ENCODE measurements at regions not wholly inside any gene's neighbourhood (a gene's known extent, or its start where the extent isn't known, plus 50 kb on each side); places are given as distances from the start of the nearest gene placed in this dataset.
"Not testable (repeated sequence)": the region's sequence is repeated elsewhere in the genome, so short reads cannot be mapped to it uniquely, and the experiment has no call there.

DNA sequence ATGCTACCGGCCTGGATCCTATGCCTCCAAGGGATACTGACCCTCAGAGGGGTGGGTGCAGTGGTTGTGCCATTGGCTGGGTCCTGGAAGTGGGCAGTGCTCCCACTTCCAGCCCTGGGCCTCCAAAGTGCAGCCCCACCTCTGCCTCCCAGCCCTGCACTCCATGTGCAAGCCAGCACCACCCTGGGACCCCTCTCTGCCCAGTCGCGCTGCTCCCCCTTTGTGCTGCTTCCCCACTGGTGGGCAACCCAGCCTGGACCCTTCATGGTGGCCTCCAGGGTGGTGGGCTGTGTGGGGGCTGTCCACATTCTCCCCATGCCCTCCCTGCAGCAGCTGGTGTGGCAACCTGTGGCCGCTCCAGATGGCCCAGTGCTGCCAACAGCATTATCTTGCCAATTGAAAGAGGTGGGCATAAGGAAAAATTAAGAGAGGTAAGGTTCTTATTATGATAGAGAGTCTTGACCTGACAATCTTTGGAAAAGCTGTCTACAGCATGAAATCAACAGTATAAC lies 309.7 kb downstream of the GUCY2F start:
- DNase-seq (ENCODE audit: low spot score): no peak

DNA sequence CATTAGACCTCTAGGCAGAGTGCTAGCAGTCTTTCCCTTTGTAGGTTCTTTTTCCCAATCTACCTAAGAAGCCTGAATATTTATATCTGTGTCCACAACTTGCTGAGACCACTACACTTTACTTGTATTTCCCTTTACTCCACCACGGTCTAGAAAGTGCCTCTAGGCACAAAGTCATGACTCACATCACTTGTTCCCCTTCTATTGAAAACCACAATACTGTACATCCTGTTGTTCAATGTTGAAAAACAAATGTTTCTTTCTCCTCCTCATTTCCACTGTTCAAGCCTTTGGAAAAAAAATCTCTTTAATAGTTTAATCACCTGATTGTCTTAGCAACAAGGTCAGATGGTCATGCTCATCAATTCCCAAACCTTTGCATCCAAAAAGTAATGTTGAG lies 326.7 kb downstream of the GUCY2F start:
- no peak for DNase-seq (ENCODE audit: low spot score)

DNA sequence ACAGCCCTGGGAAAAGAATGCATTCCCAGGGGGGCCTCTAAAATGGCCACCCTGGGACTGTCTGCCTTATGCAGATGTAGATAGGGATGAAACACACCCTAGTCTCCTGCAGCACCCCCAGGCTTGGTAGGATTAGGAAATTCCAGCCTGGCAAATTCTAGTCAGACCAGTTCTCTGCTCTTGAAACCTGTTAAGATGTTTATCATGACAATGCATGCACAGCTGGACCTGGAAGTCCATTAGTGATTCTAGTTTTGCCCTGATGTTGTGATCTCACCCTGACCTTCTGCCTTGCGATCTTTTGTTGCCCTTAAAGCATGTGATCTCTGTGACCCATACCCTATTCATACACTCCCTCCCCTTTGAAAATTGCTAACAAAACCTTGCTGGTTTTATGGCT lies 337.7 kb downstream of the GUCY2F start:
- DNase-seq (ENCODE audit: low spot score): not testable (repeated sequence)

DNA sequence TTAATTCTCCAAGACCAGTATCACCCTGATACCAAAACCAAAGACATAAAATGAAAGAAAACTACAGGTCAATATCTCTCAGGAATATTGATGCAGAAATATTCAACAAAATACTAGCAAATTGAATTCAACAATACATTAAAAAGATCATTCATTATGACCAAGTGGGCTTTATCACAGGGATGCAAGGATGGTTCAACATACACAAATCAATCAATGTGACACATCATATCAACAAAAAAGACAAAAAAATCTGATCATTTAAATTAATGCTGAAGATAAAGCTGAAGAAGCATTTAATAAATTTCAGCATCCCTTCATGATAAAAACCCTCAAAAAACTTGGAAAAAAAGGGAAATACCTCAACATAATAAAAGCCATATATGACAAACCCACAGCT lies 341.4 kb downstream of the GUCY2F start:
- DNase-seq (ENCODE audit: low spot score): no peak

GRCh38 chrX:109134777-109135176 lies 347.1 kb downstream of the GUCY2F start:
- no peak for DNase-seq (ENCODE audit: low spot score)

GRCh38 chrX:109125304-109125703 lies 356.6 kb downstream of the GUCY2F start:
- DNase-seq (ENCODE audit: low spot score): no peak

GRCh38 chrX:109089359-109089758 lies 353.0 kb upstream of the IRS4 start:
- DNase-seq (ENCODE audit: low spot score): no peak

DNA sequence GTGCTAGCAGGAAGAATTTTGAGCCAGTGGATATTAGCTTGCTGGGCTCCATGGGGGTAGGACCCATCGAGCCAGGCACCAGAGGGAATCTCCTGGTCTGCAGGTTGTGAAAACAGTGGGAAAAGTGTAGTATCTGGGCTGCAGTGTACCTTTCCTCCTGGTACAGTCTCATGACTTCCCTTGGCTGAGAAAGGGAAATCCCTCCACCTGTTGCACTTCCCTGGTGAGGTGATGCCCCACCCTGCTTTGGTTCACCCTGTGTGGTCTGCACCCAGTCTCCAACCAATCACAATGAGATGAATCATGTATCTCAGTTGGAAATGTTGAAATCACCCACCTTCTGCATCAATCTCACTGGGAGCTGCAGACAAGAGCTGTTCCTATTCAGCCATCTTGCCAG lies 341.4 kb upstream of the IRS4 start:
- DNase-seq (ENCODE audit: low spot score): no peak

GRCh38 chrX:109054181-109054581 lies 317.8 kb upstream of the IRS4 start:
- DNase-seq (ENCODE audit: low spot score): peak; percentile 48

- DNase-seq (ENCODE audit: low spot score): no peak
Observed at GRCh38 chrX:109049903-109050302, 313.5 kb upstream of the IRS4 start.

DNA sequence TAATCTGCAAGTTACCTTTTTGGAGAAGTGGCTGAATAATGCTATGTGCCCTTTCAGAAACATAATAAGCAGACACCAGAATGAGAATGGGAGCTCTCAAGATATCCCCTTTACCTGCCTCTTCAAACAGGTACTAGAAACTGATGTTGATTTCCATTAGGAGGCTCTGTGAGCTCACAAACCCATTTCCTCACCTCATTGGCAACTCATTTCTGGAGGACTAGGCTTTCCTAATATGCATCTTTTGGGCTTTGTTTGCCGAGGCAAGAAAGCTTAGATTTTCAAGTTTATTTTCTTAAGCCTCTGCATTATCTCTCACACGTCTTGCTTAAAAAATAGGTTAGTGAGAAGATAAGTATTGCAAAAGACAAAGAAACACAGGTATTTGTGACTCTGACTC lies 313.1 kb upstream of the IRS4 start:
- DNase-seq (ENCODE audit: low spot score): no peak

DNA sequence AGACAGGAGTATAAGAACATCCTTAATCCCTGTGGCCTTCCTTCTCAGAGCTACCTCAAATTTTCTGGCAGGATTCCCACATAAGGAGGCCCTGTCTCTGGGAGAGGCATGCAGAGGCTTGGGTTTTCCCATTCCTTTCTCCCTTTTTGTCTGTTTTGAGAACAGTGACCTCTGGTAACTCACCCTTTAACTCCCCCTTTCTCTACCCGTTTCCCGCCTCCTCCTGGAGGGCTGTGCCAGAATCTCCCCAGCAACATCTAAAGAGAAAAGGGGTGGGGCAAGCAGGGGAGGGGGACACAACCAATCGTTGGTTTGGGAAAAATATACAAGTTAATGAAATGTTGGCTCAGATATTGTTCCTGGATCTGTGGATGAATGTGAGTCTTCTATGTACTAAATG lies 303.7 kb upstream of the IRS4 start:
- peak; percentile 49 for DNase-seq (ENCODE audit: low spot score)

GRCh38 chrX:109036624-109037023 lies 300.3 kb upstream of the IRS4 start:
- DNase-seq (ENCODE audit: low spot score): no peak

DNA sequence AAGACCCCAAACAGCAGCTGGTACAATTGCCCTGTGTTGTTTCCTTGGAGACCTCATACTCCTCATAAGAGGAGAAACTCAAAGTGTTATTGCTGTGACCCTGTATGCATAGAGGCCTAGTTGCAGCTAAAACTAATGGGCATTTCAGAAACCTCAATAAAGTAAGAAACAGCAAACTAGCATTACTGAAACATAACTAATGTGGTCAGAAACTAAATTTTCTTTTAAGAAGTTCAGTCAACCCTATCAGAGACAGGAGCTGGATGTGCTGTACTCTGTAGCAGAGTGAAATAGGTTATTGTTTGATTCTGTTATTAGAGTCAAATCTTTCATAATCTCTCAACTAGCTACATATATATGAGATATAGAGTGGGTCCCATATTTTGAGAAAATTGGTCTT lies 257.5 kb upstream of the IRS4 start:
- no peak for DNase-seq (ENCODE audit: low spot score)

- DNase-seq (ENCODE audit: low spot score): not testable (repeated sequence)
Observed at GRCh38 chrX:108972899-108973298, 236.5 kb upstream of the IRS4 start.

GRCh38 chrX:108947205-108947604 lies 210.8 kb upstream of the IRS4 start:
- no peak for DNase-seq (ENCODE audit: low spot score)

DNA sequence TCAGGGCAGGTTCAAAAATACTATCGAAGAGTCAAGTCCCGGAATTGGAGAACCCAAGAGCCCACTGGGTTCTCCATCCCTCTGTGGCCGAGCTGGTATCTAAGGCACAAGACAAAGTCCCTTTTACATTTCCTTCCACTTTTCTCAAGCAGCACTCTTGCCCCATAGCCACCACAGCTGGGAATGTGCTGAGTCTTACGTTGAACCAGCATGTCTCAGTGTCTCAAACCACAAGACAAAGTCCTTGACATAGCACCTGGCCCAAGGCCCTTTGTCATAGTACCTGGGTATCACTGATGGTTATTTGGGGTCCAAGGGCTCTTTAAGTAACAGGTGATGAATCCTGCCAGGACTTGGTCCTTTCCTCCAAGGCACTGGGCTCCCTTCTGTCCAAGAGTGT lies 210.2 kb upstream of the IRS4 start:
- DNase-seq (ENCODE audit: low spot score): no peak

DNA sequence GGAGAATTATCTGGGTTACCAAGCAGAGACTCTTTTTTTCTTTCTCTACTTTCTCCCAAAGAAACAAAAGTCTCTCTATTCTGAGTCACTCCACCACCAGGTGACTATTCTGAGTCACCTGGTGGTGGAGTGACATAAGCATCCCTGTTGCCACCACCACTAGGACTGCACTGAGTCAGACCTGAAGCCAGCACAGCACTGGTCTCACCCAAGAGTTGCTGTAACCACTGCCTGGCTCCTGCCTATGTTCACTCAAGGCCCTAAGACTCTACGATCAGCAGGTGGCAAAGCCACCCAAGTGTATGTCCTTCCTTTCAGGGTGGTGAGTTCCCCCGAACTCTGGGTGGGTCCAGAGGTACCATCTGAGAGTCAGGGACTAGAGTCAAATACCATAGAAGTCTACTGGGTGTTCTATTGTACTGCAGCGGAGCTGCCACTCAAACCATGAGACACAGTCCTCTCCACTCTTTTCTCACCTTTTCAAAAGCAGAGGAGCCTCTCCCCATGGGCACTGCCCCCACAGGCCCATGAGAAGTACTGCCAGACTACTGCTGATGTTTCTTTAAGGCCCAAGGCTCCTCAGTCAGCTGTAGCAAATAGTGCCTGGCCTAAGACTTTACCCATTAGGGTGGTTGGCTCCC lies 209.6 kb upstream of the IRS4 start:
- no peak for DNase-seq (ENCODE audit: low spot score)

GRCh38 chrX:108914791-108915190 lies 178.4 kb upstream of the IRS4 start:
- no peak for DNase-seq (ENCODE audit: low spot score)

DNA sequence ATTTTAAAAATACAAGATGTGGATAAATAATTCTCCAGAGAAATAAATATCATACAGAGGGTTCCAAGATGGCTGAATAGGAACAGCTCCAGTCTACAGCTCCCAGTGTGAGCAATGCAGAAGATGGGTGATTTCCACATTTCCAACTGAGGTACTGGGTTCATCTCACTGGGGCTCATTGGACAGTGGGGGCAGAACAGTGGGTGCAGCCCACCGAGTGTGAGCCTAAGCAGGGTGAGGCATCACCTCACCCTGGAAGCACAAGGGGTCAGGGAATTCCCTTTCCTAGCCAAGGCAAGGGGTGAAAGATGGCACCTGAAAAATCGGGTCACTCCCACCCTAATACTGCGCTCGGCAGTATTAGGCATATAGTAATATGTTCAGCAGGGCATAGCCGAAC lies 167.5 kb upstream of the IRS4 start:
- DNase-seq (ENCODE audit: low spot score): not testable (repeated sequence)

DNA sequence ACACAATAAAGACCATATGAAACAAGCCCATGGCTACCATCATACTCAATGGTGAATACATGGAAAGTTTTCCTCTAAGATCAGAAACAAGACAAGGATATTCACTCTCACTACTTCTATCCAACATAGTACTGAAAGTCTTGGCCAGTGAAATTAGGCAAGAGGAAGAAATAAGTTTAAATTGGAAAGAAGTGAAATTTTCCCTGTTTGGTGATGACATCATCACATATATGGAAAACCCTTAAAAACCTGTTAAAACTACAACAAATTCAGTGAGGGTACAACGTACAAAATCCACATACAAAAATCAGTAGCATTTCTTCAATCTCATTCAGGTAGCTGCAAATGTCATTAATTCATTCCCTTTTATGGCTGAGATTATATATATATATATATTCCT lies 164.0 kb upstream of the IRS4 start:
- no peak for DNase-seq (ENCODE audit: low spot score)

DNA sequence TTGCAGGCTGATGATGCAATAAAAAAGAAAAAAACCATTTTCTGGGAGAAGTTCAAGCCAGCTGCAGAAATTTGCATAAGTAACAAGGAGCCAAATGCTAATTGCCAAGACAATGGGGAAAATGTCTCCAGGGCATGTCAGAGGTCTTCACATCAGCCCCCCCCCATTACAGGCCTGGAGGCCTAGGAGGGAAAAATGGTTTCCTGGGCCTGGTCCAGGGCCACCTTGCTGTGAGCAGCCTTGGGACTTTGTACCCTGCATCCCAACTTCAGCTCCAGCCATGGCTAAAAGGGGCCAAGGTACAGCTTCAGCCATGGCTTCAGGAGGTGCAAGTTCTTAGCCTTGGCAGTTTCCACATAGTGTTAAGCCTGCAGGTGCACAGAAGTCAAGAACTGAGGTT lies 160.0 kb upstream of the IRS4 start:
- DNase-seq (ENCODE audit: low spot score): not testable (repeated sequence)

- DNase-seq (ENCODE audit: low spot score): no peak
Observed at GRCh38 chrX:108892501-108892900, 156.1 kb upstream of the IRS4 start.

DNA sequence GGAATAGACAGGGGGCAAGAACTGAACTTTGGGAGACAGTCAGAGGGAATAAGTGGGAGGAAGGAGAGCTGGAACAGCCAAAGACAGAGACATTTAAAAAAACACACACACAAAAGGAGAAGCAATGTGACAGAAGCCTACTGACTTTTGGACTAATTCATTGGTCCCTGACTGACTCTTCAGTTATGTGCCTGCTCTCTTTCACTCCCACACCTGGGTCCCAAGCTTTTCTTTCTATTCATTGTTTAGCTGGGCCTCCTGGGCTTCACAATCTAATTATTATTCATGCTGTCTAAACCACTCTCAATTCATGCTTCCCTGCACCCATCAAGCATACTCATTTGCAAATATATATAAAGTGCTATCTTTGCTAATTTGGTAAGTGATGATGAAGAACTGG lies 139.2 kb upstream of the IRS4 start:
- DNase-seq (ENCODE audit: low spot score): no peak

Measured in ecto neural progenitor cell (in vitro differentiated cells).